Esophagus muscularis mucosa (tissue), 4 donors: ENCODE measurements at regions not wholly inside any gene's neighbourhood (a gene's known extent, or its start where the extent isn't known, plus 50 kb on each side); places are given as distances from the start of the nearest gene placed in this dataset.

Source experiments
- DNase-seq: peaks from one replicate; pipeline ENCODE4 v3.0.0-alpha.2; 2017; ENCODE audit errors: extremely low spot score
- H3K27ac ChIP-seq, 4 donors: fragments of 200-600 bp; sonication (generic); replicated peaks in 1 of 4; 1 replicate in 3 of 4; 2 replicates in 1 of 4; pipeline ENCODE4 v1.5.1; 2016 to 2019; ENCODE audit warnings: mild to moderate bottlenecking in 1 of 4
- H3K27me3 ChIP-seq, 4 donors: fragments of 200-600 bp; sonication (generic); one replicate each; pipeline versions ENCODE4 v1.5.1 to v1.6.0; 2016 to 2019
- H3K36me3 ChIP-seq, 4 donors: fragments of 200-600 bp; sonication (generic); one replicate each; pipeline ENCODE4 v1.5.1; 2016 to 2019
- H3K4me1 ChIP-seq, 4 donors: fragments of 200-600 bp; sonication (generic); one replicate each; pipeline ENCODE4 v1.5.1; 2016 to 2019
- H3K4me3 ChIP-seq, 4 donors: fragments of 200-600 bp; sonication (generic); 1 replicate in 2 of 4; 2 replicates in 2 of 4; pipeline ENCODE4 v1.5.1; 2016 to 2019; ENCODE audit warnings: mild to moderate bottlenecking in 4 of 4, moderate library complexity in 1 of 4
- H3K9me3 ChIP-seq, 4 donors: fragments of 200-600 bp; sonication (generic); 1 replicate in 3 of 4; 2 replicates in 1 of 4; pipeline ENCODE4 v1.5.1; 2016 to 2019
- CTCF ChIP-seq, 3 experiments: fragments of 200-600 bp in 2 of 3; fragments of 450-650 bp in 1 of 3; sonication (generic) in 2 of 3; IDR thresholded peaks; one replicate each; pipeline ENCODE4 v1.5.1; 2017 to 2019; ENCODE audit warnings: antibody characterized with exemption in 3 of 3, mild to moderate bottlenecking in 2 of 3, moderate library complexity in 1 of 3
- EP300 ChIP-seq: sonication (generic); formaldehyde crosslinking; IDR thresholded peaks from one replicate; pipeline ENCODE4 v1.6.1; 2017; ENCODE audit warnings: antibody characterized with exemption
- POLR2A ChIP-seq: fragments of 450-650 bp; IDR thresholded peaks from one replicate; pipeline ENCODE4 v1.6.1; 2017; ENCODE audit warnings: antibody characterized with exemption, moderate library complexity, mild to moderate bottlenecking, low read depth
- POLR2AphosphoS5 ChIP-seq, 2 donors: sonication (generic); formaldehyde crosslinking; IDR thresholded peaks; one replicate each; pipeline ENCODE4 v1.6.1; 2017; ENCODE audit warnings: antibody characterized with exemption in 2 of 2
- WGBS: methylation state at CpG from one replicate; pipeline ENCODE4 v1.1.5; 2018; 5-methylcytosine and 5-hydroxymethylcytosine counted together
- intact Hi-C: fragments of 100-400 bp; cut with DNase I; formaldehyde crosslinking; loops from one replicate; pipeline ENCODE4 v1.15.1; 2023
- small RNA-seq, 3 donors: library from RNA; depleted of rRNA; stranded (forward); fragments of <200 nt; gene quantifications; one replicate each; pipeline ENCODE3, GENCODE V24; 2016

GRCh38 chr19:27647423-27647822 lies 1565.5 kb downstream of the UQCRFS1 start:
- Histone ChIP-seq H3K9me3 (peaks cover 0 to 31% (median under 1%) of the 10 kb centered on the region in 4 donors), H3K27ac (no peak overlapping the region), H3K27me3 (no peaks in the 10 kb centered on the region), H3K4me1 (no peaks in the 10 kb centered on the region), H3K36me3 (no peaks in the 10 kb centered on the region), H3K4me3 (no peak overlapping the region)
- no peak for DNase-seq
- TF ChIP-seq CTCF (IDR thresholded peaks at IDR 0.05) (no peak), EP300 (no peak), POLR2A (no peak), POLR2AphosphoS5 (IDR thresholded peaks at IDR 0.05) (no peak)
- WGBS = 71% methylated on average over 4 of the region's 4 CpGs
- intact Hi-C loops = no loop called here

DNA sequence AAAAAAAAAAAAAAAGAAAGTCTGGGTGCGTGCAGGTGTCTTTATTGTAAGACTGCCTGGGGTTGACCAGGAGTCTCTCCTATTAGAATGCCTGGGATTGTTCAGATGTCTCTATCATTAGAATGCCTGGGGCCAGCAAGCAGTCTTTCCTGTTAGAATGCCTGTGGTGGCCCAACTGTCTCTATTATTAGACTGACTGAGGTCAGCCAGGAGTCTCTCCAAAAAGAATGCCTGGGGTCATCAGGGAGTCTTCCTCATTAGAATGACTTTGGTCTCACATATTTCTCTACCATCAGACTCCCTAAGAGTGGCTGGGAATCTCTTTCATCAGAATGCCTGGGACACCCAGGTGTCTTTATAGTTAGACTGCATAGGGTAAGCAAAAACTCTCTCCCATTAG lies 1577.5 kb downstream of the UQCRFS1 start:
- H3K27ac ChIP-seq = no peak overlapping the region
- 100% methylated on average over 1 of the region's 1 CpG for WGBS
- TF ChIP-seq EP300 (no peak), POLR2A (no peak), CTCF (IDR thresholded peaks at IDR 0.05) (no peak), POLR2AphosphoS5 (IDR thresholded peaks at IDR 0.05) (no peak)
- H3K4me1 ChIP-seq = no peaks in the 10 kb centered on the region
- intact Hi-C loops = no loop called here
- no peak overlapping the region for H3K4me3 ChIP-seq
- no peaks in the 10 kb centered on the region for H3K36me3 ChIP-seq
- H3K9me3 ChIP-seq = peaks cover 0 to 57% (median 31%) of the 10 kb centered on the region in 4 donors
- no peak for DNase-seq
- H3K27me3 ChIP-seq = no peaks in the 10 kb centered on the region

GRCh38 chr19:27618006-27618405 lies 1594.9 kb downstream of the UQCRFS1 start:
- no peak for DNase-seq
- Histone ChIP-seq H3K36me3 (no peaks in the 10 kb centered on the region), H3K27me3 (no peaks in the 10 kb centered on the region), H3K4me3 (no peak overlapping the region), H3K27ac (no peak overlapping the region), H3K9me3 (peaks cover 0 to 98% (median 86%) of the 10 kb centered on the region in 4 donors), H3K4me1 (no peaks in the 10 kb centered on the region)
- TF ChIP-seq CTCF (IDR thresholded peaks at IDR 0.05) = no peak
- no peak for TF ChIP-seq POLR2A
- no peak for TF ChIP-seq EP300
- no peak for TF ChIP-seq POLR2AphosphoS5 (IDR thresholded peaks at IDR 0.05)
- WGBS = 62% methylated on average over 1 of the region's 1 CpG
- intact Hi-C loops = no loop called here

DNA sequence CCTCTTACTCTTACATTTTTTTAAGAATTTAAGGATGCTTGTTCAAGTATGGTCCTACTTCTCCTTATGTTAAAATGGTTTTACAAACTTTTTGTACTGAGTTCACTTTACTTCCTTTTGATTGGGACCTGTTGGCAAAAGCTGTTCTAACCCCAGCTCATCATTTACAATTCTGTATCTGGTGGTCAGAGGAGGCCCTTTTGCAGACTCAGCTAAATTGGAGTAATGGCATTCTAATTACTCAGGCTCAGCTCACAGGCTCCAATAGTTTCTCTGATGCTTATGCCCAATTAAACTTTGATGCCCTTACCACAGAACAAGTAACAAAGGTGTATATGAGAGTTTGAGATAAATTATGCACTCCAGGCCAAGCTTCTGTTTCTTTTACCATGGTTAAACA lies 1632.0 kb downstream of the UQCRFS1 start:
- Histone ChIP-seq H3K4me3 (no peak overlapping the region), H3K27me3 (no peaks in the 10 kb centered on the region), H3K9me3 (peaks cover 0 to 76% (median 44%) of the 10 kb centered on the region in 4 donors), H3K36me3 (no peaks in the 10 kb centered on the region), H3K27ac (no peak overlapping the region), H3K4me1 (no peaks in the 10 kb centered on the region)
- TF ChIP-seq CTCF (IDR thresholded peaks at IDR 0.05) (no peak), EP300 (no peak), POLR2AphosphoS5 (IDR thresholded peaks at IDR 0.05) (no peak), POLR2A (no peak)
- no peak for DNase-seq
- intact Hi-C loops = no loop called here

Small RNA genes in the stretch of these regions (small RNA-seq; reads per million reads assigned to genes)
- gene AC006504.6 = 0 reads per million in 3 donors
- 0 reads per million in 3 donors for gene RNA5SP470
